DOHH2 (cell line): ENCODE measurements at regions not wholly inside any gene's neighbourhood (a gene's known extent, or its start where the extent isn't known, plus 50 kb on each side); places are given as distances from the start of the nearest gene placed in this dataset.

Experiments used
- H3F3A ChIP-seq: fragments of 200-600 bp; sonication (generic), shearing (Covaris generic); 2 replicates; pipeline ENCODE4 v1.6.0; 2016; ENCODE audit warnings: antibody characterized with exemption, mild to moderate bottlenecking; ENCODE audit not compliant: control insufficient read depth, insufficient read depth
- H3K27ac ChIP-seq: fragments of 200-600 bp; sonication (generic); 2 replicates; pipeline ENCODE4 v1.5.1; 2014; ENCODE audit warnings: low read depth, mild to moderate bottlenecking, low read length, moderate library complexity
- H3K27me3 ChIP-seq: fragments of 200-600 bp; sonication (generic); 2 replicates; pipeline ENCODE4 v1.6.1; 2014; ENCODE audit warnings: mild to moderate bottlenecking, low read length, mixed read lengths; ENCODE audit not compliant: control insufficient read depth
- H3K36me3 ChIP-seq: fragments of 200-600 bp; sonication (generic); 2 replicates; pipeline ENCODE4 v1.6.1; 2014; ENCODE audit warnings: mild to moderate bottlenecking, low read length, moderate library complexity, mixed read lengths; ENCODE audit not compliant: control insufficient read depth
- H3K4me1 ChIP-seq: fragments of 200-600 bp; sonication (generic); 2 replicates; pipeline ENCODE4 v1.6.1; 2014; ENCODE audit warnings: mild to moderate bottlenecking, low read length, mixed read lengths; ENCODE audit not compliant: control insufficient read depth
- H3K4me2 ChIP-seq: fragments of 200-600 bp; sonication (generic); 2 replicates; pipeline ENCODE4 v1.6.0; 2014; ENCODE audit warnings: mild to moderate bottlenecking, low read length, moderate library complexity
- H3K4me3 ChIP-seq: fragments of 200-600 bp; sonication (generic); 2 replicates; pipeline ENCODE4 v1.5.1; 2014; ENCODE audit warnings: mild to moderate bottlenecking, low read length, mixed read lengths
- H3K79me2 ChIP-seq: fragments of 200-600 bp; sonication (generic); 2 replicates; pipeline ENCODE4 v1.6.1; 2014; ENCODE audit warnings: mild to moderate bottlenecking, low read length, mixed read lengths; ENCODE audit not compliant: control insufficient read depth
- H3K9me2 ChIP-seq: fragments of 200-600 bp; sonication (generic); replicated peaks from 2 replicates; pipeline ENCODE4 v1.6.1; 2014; ENCODE audit warnings: mild to moderate bottlenecking, low read length, mixed read lengths; ENCODE audit not compliant: control insufficient read depth
- H3K9me3 ChIP-seq: fragments of 200-600 bp; sonication (generic); 2 replicates; pipeline ENCODE4 v1.6.1; 2014; ENCODE audit warnings: antibody characterized with exemption, low read length, mixed read lengths; ENCODE audit not compliant: control insufficient read depth, insufficient read depth
- H4K20me1 ChIP-seq: fragments of 200-600 bp; sonication (generic); 2 replicates; pipeline ENCODE4 v1.6.0; 2014; ENCODE audit warnings: low read depth, mild to moderate bottlenecking, antibody characterized with exemption, low read length, moderate library complexity; ENCODE audit not compliant: control insufficient read depth, insufficient read depth
- CTCF ChIP-seq: fragments of 200-600 bp; sonication (generic); IDR thresholded peaks from one replicate; pipeline ENCODE4 v1.5.1; 2014; ENCODE audit warnings: antibody characterized with exemption, mild to moderate bottlenecking, low read depth, low read length; ENCODE audit not compliant: poor library complexity, severe bottlenecking
- EZH2phosphoT487 ChIP-seq: fragments of 200-600 bp; sonication (generic); IDR thresholded peaks from 2 replicates; pipeline ENCODE4 v1.6.1; 2017; ENCODE audit warnings: borderline replicate concordance, mild to moderate bottlenecking, antibody characterized with exemption, low read length, moderate library complexity, mixed read lengths

- no peaks in the 10 kb centered on the region for H3K9me3 ChIP-seq
Observed at GRCh38 chr3:66666362-66666761, 165.5 kb upstream of the LRIG1 start.

GRCh38 chr3:66667263-66667662 is 166.4 kb upstream of the LRIG1 start:
- H3K9me2 ChIP-seq, result no peaks in the 10 kb centered on the region; the same call in 1 of the 2 replicates
- no peak for TF ChIP-seq EZH2phosphoT487
- TF ChIP-seq CTCF, result no peak
- H3K27ac ChIP-seq, result no peak overlapping the region
- H3F3A ChIP-seq, result no peaks in the 10 kb centered on the region
- no peak overlapping the region for H3K4me2 ChIP-seq
- H3K36me3 ChIP-seq, result no peaks in the 10 kb centered on the region
- H4K20me1 ChIP-seq, result no peaks in the 10 kb centered on the region
- H3K4me1 ChIP-seq, result no peaks in the 10 kb centered on the region
- H3K27me3 ChIP-seq, result 0 out of 2 replicates have a peak, but pooled peaks cover under 1% of the 10 kb centered on the region
- no peak overlapping the region for H3K4me3 ChIP-seq
- H3K9me3 ChIP-seq, result no peaks in the 10 kb centered on the region
- H3K79me2 ChIP-seq, result no peaks in the 10 kb centered on the region

More at GRCh38 chr3:66666362-66666761, 165.5 kb upstream of the LRIG1 start:
- H3K4me1 ChIP-seq, result no peaks in the 10 kb centered on the region
- H3K36me3 ChIP-seq, result no peaks in the 10 kb centered on the region
- H3K4me3 ChIP-seq, result no peak overlapping the region
- H3K4me2 ChIP-seq, result no peak overlapping the region
- H3K27ac ChIP-seq, result no peak overlapping the region
- no peaks in the 10 kb centered on the region for H3K79me2 ChIP-seq
- no peaks in the 10 kb centered on the region for H4K20me1 ChIP-seq
- no peaks in the 10 kb centered on the region for H3F3A ChIP-seq
- H3K9me2 ChIP-seq, result no peaks in the 10 kb centered on the region; the same call in 1 of the 2 replicates
- H3K27me3 ChIP-seq, result no peaks in the 10 kb centered on the region
- no peak for TF ChIP-seq EZH2phosphoT487
- no peak for TF ChIP-seq CTCF

GRCh38 chr3:66671291-66671690 is 170.5 kb upstream of the LRIG1 start:
- no peaks in the 10 kb centered on the region for H3K79me2 ChIP-seq
- no peaks in the 10 kb centered on the region for H3K9me3 ChIP-seq
- no peaks in the 10 kb centered on the region for H3F3A ChIP-seq
- TF ChIP-seq CTCF (no peak), EZH2phosphoT487 (no peak)
- no peaks in the 10 kb centered on the region for H3K4me1 ChIP-seq
- no peak overlapping the region for H3K27ac ChIP-seq
- no peak overlapping the region for H3K4me3 ChIP-seq
- H4K20me1 ChIP-seq, result no peaks in the 10 kb centered on the region
- no peaks in the 10 kb centered on the region for H3K36me3 ChIP-seq
- no peak overlapping the region for H3K4me2 ChIP-seq
- H3K27me3 ChIP-seq, result 0 out of 2 replicates have a peak, but pooled peaks cover 6% of the 10 kb centered on the region
- no peaks in the 10 kb centered on the region for H3K9me2 ChIP-seq
